ENCODE measurements at regions not wholly inside any gene's neighbourhood (a gene's known extent, or its start where the extent isn't known, plus 50 kb on each side); places are given as distances from the start of the nearest gene placed in this dataset.
A peak's percentile ranks its signal among the peaks of the same experiment; 100 is the strongest.

DNA sequence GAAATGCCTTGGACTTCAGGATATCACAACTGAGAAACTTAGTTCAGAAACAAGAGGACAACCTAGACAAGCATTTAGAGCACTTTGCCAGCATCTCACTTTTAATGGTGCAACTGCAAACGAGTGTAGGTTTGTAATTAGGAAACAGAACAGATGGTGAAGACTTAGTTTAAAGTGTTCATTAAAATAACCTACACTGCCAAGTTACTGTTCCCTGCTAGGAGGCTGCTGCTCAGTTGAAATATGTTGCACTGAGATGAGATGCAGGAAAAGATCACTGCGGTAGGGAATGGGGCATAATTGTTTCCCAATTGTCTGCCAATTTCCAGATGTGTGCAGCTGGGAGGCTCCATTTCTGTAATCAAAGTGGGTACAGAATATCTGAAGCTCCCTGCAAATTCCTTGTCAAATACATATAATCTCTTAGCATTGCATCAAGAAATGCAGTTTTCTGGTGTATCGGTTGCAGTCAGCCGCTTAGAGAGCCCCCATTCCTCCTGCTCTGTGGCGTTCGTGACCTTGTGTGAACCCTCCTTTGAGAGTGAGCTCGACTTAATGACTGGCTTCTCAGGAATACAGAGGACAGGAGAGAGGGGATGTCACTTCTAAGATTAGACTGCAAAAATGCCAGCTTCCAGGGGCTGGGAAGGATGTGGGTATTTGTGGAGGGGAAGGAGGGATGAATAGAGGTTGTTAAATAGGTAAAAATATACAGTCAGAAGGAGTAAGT, 448.9 kb downstream of the MED10 start:
- no peak for DNase-seq

DNA sequence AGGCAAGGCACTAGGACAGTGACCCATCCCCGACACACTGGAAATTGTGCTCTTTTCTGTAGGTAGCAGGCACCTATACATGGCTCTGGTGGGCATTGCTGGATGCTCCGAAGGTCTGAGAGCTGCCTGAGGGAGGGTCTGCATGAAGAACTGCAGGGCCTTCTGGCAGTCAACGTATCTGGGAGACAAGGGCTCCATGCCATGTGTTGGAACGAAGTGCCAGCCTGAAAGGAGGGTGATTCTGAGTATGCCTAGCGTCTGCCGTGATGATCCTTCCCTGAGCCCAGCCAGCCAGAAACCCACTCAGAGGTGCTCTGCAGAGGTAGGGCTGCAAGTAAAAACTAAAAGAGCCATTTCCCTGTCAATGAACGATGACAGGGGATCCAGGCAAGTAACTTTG, 453.2 kb downstream of the MED10 start:
- no peak for DNase-seq

DNA sequence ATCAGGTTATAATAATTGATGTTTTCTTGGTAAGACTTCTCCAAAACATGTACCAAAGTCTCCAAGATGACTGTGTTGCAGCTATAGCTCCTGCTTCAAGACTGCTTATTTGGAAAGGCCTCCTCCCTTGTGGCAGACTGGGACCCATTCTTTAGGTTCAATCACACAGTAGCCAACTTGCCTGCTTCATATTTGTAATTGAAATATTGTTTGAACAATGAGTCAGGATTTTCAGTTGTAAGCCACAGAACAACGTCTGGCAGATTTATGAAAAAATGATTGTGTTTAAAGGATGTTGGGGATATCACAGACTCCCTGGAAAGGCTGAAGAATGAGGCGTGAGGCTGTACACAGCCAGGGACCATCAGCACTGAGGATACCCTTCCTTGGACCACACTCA, 458.9 kb downstream of the MED10 start:
- no peak for DNase-seq

DNA sequence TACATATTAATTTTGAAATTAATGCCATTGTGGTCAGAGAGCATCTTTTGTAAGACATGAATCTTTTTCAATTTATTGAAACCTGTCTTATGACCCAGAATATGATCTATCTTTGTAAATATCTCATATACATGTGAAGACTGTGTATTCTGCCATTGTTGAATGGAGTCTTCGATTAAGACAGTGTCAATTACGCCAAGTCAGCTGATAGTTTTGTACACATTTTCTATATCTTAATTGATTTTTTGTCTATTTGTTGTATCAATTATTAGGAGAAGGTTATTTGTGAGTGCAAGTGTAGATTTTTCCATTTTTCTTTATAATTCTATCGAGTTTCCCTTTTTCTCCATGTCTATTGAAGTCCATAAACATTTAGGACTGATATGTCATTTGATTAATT, 471.6 kb downstream of the MED10 start:
- DNase-seq, result no peak

DNA sequence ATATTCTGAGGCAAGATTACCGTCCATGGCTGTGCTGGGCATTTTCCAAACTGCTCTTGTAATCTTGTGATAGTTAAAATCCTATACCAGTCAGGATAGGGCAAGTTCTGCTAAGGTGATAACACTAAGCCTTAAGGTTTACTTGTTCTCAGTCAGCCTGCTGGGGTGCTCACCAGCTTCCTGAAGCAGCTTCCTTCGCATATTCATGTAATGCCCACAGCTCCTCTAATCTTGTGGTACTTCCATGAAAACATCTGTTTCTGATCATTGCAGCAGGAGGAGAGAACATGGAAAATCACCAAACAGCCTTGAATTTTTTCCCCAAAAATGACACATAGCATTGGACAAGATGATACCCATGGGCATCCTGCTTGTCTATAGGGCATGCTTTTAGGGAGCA, 473.2 kb downstream of the MED10 start:
- DNase-seq, result no peak

DNA sequence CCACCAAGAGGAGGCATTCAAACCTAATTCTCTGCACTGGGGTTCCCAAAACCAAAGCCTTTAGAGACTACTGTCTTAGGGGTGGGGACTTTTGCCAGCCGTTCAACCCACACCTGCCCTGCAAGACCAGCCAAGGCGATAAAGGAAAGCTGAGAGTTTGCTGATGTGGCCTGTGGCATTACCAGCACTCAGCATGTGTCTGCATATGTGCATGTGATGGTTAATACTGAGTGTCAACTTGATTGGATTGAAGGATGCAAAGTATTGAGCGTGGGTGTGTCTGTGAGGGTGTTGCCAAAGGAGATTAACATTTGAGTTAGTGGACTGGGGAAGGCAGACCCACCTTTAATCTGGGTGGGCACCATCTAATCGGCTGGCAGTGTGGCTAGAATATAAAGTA, 474.2 kb downstream of the MED10 start:
- DNase-seq, result no peak

DNA sequence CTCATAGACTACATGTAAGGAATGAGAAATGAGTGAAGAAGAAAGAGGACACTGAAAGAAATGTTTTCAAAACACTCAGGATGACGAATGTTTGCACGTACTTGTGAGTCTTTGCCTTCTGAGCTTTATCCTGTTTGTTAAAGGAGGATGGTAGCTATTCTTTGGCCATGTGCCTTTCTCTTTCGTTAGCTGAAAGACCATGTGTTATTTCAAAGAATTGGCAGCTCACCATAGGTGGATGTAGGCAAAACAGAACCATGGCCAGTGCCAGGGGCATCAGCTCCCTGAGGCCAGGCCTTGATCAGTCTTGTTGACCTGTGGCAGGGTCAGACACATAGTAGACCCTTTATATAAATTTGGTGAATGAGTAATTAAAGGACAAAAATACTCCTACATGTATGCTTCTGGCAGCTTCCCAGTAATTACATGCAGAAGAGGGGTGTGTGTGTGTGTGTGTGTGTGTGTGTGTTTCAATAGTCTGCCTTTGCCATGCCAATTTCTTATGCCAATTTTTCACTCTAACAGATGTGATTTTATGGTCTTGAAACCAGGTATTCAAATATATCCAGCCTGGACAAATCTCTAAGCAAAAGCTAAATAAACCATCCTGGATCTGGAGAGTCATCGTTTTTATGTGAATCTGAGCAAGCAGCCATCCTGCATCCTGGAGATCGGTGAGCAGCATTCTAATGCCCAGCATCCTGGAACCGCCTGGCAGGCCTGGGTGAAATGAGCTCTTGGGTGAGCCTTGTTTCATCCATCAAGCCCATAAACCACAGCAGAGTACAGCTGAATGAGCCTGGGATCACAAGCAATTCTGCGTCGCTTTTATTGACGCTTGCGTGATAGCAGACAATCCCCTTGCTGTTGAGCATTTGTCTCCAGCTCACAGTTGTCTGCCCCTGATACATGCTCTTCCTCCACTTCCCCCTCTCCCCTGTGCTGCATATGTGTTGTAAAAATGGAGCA, 475.4 kb downstream of the MED10 start:
- no peak for DNase-seq

DNA sequence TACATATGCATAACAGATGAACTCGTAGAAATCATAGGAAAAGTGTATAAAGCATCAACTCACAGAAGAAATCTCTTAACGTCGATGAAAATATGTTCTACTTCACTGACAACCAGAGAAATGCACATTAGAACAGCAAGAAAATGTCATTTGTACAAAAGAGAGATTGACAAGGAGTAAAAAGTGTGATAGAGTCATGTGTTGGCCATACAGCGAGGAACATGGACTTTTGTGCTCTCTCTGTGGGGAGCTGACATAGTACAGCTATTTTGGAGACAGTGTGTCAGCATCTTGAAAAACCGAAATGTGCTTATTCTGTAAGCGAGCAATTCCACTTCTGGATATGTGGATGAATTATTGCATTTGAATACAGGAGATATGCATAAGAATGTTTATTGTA, 477.9 kb downstream of the ICE1 start:
- DNase-seq, result no peak

DNA sequence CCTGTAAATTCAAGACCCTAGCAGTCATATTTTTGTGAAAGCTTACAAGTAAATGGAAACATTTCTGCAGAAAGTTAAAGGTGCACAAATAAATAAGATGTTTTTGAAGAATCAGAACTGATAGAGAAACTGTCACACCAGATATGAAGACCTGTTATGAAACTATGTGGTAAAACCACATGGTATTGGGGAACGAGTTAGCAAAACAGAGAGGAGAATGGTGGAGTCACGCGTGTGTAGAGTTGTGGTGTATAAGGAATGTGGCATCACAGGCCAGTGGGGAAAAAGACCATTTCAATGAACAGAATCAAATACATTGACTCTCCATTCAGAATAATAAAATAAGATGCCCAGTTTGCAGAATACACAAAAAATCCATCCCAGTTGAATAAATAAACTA, 477.2 kb downstream of the ICE1 start:
- DNase-seq, result no peak

DNA sequence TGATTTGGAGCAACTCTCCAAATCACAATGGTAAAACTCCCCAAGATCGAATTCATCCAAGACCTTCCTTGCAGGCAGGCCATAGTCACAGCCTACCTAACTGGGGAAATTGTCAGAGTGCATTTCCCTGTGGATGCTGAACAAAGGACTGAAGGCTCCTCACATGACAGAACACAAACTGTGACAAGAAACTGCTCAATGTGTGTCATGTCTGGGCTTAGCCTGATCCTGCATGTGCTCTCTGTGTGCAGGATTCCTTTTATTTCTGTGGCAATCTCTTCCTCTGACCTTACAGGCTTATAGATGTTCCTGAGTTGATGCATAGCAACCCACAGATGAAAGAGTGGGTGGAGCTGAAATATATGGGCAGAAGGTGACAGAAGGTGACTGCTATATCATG, 465.8 kb downstream of the ICE1 start:
- DNase-seq, result no peak

DNA sequence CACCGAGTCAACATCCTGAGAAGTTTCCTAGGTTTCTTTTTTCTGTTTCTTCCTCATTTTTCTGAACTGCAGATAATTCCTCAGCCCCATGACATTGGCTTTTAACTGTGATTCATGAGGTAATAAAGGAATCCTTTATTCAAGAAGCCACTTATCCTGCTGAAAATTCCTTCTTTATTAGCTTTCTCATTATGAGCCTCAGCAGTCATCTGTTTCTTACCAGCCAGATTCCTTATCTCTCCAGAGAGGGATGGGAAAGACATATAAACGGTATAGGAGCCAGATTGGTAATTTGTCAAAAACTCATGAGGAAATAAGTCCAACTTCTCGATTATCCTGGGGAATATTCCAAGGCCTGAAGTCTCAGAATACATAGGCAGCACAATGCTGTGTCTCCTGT, 465.4 kb downstream of the ICE1 start:
- DNase-seq, result no peak

DNA sequence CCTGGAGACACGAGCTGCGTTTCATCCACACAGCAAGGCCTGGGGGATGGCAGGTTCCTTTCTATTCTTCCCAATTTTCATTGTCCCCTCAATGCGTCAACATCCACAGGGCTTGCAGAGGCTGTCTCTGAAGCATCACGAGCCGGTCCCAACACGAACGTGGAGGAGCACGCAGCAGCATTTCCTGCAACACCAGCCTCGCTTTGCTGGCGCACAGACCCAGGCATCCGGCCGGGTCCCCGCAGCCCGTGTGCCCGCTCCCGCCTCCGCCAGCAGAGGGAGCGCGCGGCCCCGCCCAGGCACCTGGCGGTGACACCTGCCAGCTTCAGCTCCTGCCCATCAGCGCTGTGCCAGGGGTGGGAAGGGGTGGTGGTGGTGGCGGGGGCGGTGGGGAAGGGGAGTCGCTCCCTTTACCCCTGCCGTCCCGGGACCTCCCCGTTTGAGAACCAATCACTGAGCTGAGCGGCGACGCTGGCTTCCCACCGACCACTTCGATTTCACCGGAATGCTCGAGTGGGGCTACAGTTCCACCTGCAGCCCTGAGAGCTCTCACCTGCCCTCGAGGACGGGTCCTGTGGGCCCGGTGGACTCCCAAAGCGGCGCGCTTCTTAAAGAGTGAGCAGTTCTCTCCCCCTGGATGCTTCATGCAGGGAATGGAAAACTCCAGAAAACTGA, 464.5 kb downstream of the ICE1 start:
- peak in 1 of 4 experiments; percentile 1 for DNase-seq

DNA sequence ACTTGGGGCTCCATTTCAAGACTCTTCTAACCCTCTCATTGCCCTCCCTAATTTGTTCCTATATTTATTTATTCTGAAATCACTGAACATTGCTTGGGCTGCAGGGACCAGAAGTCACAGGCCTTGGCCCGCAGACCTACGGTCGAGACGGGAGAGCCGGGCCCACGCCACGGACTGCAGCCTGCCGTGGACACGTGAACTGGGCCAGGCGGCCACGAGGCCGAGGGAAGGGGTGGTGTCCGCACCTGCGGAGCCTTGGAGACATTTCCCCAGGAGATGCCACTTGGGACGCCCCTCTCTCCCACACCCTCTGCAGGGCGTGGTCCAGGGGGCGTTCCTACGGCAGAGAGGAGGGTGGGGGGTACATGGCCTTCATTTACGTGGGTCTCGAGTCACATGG, 463.9 kb downstream of the ICE1 start:
- DNase-seq, result no peak

DNA sequence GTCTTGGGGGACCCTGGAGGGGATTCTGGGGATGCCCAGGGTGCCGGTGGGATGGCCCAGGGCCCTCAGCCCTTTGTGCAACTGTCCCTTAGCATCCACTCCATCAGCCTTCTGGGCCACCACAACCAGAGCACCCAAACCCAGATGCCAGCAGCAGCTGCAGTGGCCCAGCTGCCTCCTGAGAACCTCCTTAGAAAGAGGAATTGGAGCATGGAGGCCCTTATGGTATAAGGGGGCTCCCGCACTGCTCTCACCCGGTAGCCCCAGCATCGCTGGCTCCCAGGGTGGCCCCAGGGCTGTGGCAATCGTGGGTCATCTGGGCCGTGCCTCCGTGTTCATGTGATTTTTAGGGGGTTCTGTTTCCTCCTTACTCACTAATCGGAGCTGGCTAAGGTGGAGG, 463.3 kb downstream of the ICE1 start:
- DNase-seq, result no peak

DNA sequence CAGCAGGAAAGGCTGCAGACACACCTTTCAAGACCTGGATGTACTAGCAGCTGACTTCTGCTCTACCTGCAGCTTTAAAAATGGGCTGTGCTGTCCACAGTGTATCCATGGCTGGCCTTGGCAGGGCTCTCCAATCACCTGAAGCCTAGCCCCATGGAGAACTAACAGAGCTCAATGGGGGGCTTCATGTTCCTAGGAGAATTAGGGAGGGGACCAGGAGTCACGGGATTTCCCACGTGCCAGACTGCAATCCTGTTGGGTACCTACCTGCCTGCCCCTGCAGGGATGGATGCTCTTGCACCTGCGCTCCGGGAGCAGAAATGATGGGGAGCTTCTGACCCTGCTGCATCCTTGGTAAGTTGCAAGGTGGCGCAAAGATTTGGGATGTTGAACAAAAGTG, 462.1 kb downstream of the ICE1 start:
- no peak for DNase-seq

DNA sequence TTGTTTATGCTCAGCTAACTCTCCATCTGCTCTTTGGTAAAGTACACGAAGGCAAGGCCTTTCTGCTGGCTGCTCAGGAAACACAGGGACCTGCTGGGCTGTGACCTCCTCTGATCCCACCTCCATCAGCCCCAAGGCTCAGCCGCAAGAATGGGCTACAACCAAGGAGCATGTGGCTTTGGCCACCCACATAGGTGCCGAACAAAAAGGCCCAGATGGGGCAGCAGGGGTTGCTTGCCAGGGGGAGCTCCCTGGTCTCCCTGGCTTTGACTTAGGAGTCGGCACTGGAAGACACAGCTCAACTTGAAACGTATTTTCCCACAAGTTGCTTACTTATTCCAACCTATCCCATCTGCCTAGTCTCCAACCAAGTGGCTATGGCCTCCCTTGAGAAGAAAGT, 461.1 kb downstream of the ICE1 start:
- no peak for DNase-seq

DNA sequence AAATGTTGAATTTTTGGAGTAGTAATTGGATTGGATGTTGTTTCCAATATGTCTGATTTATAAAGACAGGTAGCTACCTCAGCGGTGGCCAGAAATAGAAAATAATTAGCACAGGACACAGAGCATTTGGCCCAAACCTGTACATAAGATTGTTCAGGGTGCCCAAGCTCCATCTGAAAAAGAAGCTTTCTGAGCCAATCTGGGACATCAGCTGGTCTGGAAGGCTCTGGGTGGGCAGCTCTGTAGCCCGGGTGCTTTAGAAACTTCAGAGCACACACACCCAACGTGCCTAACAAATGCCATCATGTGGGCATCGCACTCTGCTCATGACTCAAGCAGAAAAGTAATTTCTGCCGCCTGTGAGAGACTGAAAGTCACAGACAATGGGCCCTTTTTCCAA, 460.7 kb downstream of the ICE1 start:
- DNase-seq, result no peak

DNA sequence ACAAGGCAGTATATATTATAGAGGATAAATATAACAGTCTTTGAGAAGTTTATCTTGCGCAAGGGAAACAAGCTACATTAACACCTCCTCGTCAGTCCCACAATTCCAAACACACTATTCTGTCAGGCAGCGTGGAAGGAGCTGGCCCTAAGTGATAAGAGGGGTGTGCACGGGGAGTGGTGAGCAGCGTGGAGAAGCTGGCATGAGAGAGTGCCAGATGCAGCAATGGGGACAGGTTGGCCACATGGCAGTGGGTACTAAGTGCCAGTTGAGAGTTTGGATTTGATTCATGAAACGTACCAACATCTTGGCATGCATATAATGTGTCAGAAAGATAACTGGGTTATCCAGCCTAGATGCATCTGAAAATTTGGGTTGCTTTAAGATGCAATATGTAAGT, 460.2 kb downstream of the ICE1 start:
- no peak for DNase-seq

DNA sequence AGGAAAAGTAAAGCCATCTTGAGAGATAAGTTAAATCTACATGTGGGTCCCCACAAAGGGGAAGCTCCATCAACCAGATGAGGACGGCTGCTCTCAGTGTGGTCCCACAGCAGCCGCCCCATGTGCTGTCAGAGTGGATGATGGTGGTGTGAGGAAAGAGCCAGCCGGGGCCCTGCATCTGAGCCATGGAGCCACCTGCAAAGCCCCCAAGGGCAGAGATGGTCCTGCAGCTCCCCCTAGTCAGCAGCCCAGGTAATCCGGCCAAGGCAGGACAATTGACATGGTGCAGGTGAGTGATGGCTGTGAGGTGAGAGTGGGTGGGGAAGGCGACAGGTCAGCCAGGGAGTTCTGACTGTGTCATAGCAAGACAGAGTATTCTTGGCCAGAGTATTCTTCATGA, 458.8 kb downstream of the ICE1 start:
- no peak for DNase-seq

DNA sequence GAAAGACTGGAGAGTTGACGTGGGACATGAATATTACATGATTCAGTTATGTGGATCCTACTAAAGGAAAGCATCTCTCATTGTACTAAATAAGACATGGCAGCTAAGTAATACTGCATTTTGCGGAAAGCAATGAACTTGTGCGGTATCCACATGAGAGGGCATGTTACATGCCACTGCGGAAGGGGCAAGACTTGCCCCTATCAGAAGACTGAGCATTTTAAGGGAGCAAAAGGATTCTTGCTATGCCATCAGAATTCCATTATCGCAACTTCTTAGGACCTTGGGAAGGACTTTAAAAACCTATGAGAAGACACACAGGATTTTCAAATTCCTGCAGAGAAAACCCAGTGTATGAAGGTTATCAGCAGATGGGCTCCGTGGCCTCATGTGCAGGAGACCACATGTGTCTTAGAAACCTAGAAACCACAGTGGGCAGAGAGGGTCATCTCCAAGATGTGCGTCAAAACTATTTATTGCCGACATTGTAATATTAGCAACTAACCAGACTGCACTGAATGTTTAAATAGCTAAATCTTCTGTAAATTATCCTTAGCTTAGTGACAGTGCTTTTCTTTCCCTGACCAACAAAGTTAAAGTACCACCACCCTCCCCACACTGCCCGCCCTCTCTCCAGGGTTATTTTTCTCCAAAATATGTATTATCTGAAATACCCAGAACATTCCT, 457.7 kb downstream of the ICE1 start:
- no peak for DNase-seq

DNA sequence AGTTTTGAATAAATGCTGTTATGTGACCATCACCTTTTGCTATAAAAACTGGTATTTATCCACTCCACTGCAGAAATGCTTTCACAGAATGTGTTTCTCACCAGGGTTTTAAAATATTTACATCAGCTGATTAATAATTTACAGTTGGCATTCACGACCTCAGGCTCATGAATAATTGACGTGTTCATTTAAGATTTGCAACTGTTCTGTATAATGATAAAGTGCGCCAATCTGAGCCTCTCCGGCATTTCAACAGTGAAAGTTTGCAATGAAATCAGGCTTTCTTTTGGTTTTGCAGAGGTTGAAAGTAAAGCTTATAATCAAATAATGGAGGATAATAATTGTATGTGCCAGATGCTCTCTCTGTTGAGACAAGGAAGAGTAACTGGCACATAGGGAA, 434.9 kb downstream of the ICE1 start:
- DNase-seq, result no peak

DNA sequence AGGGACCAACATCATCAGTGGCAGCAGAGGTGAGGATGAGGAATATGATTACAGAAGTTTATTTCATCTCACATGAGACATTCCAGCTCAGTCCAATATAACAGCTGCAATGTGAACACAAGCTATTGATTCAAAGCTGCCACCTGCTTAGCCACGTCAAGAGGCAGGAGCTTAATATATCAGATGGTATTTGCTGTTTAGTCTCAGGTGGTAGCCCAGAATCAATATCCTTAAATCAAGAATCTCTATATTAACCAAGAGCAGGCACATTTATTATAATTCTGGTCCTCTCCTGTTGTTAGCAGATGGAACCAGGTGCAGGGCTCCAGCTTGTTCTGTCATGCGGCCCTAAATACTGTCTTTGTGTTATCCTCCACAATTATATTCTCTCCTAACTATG, 431.6 kb downstream of the ICE1 start:
- no peak for DNase-seq

DNA sequence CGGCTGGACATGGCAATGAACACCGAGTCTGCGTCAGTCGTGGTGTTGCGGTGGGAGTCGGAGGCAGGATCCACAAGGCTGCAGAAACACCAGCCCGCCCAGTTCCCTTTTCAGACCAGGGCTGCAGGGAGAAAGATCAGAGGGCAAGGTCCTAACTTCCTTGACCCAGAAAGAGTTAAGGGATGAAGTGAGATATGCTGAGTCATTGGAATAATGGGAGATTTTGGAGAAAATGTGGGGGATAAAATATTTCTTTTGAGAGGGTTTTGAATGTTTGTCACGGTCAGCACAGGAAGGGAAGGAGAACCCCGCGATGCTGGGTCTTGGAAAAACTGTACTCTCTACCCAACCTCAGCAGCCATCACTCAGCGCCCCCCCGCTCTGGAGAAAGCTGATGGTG, 416.0 kb downstream of the ICE1 start:
- DNase-seq, result no peak

All from activated CD4-positive, CD25-positive, alpha-beta regulatory T cell (primary cell).